BLaER1 treated with 17β-estradiol and CSF1 and Interleukin-3, amounts not matched to agents 10 nM and 100 nM (cell line): ENCODE measurements at regions not wholly inside any gene's neighbourhood (a gene's known extent, or its start where the extent isn't known, plus 50 kb on each side); places are given as distances from the start of the nearest gene placed in this dataset.
"Not testable (repeated sequence)": the region's sequence is repeated elsewhere in the genome, so short reads cannot be mapped to it uniquely, and the experiment has no call there.

ENCODE experiments used
- H3K27ac ChIP-seq, 11 experiments: shearing (Covaris generic); formaldehyde crosslinking; 2 replicates each; pipeline ENCODE4 v1.8.1; 2022
- H3K27me3 ChIP-seq, 11 experiments: shearing (Covaris generic); formaldehyde crosslinking; 2 replicates each; pipeline ENCODE4 v1.8.1; 2022
- H3K36me3 ChIP-seq, 11 experiments: shearing (Covaris generic); formaldehyde crosslinking; 2 replicates each; pipeline ENCODE4 v1.8.1; 2022
- H3K4me1 ChIP-seq, 10 experiments: shearing (Covaris generic); formaldehyde crosslinking; 2 replicates each; pipeline ENCODE4 v1.8.1; 2022
- H3K4me2 ChIP-seq, 11 experiments: shearing (Covaris generic); formaldehyde crosslinking; 2 replicates each; pipeline ENCODE4 v1.8.1; 2022
- H3K4me3 ChIP-seq, 10 experiments: shearing (Covaris generic); formaldehyde crosslinking; 2 replicates each; pipeline ENCODE4 v1.8.1; 2022
- H3K9ac ChIP-seq, 11 experiments: shearing (Covaris generic); formaldehyde crosslinking; 2 replicates each; pipeline ENCODE4 v1.8.1; 2022
- H3K9me3 ChIP-seq, 11 experiments: shearing (Covaris generic); formaldehyde crosslinking; replicated peaks in 1 of 11; 2 replicates each; pipeline ENCODE4 v1.8.1; 2022
- H4K20me1 ChIP-seq, 11 experiments: shearing (Covaris generic); formaldehyde crosslinking; 2 replicates each; pipeline ENCODE4 v1.8.1; 2022

DNA sequence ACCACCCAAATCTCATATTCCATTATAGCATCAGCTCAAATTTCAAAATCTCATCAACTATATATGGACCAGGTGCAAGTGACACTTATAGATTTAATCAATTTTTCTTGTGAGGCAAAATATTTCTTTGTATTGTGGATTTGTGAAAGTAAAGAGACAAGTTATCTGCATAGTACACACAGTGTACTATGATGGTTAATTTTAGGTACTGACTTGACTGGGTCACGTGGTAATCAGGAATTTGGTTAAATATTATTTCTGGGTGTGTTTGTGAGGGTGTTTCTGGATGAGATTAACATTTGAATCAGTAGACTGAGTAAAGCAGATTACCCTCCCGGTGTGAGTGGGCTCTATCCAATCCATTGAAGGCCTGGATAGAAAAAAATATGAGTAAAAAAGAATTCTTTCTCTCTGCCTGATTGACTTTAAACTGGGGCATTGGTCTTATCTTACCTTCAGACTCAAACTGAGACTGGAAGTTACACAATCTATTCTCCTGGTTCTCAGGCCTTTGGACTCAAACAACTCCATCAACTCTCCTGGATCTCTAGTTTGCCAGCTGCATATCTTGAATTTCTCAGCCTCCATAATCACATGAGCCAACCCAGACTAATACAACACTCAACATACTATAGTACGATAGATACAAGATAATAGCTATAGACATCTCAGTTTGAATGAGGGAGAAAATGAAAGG lies 799.9 kb downstream of the NAP1L3 start:
- H4K20me1 ChIP-seq, H3K36me3 ChIP-seq, H3K9me3 ChIP-seq, H3K27ac ChIP-seq, H3K4me3 ChIP-seq, H3K4me1 ChIP-seq, H3K4me2 ChIP-seq, H3K9ac ChIP-seq: not testable (repeated sequence)
- H3K27me3 ChIP-seq, result peaks cover 0 to 37% (median 24%) of the 10 kb centered on the region in 11 experiments; a peak in 18 of 22 replicates

DNA sequence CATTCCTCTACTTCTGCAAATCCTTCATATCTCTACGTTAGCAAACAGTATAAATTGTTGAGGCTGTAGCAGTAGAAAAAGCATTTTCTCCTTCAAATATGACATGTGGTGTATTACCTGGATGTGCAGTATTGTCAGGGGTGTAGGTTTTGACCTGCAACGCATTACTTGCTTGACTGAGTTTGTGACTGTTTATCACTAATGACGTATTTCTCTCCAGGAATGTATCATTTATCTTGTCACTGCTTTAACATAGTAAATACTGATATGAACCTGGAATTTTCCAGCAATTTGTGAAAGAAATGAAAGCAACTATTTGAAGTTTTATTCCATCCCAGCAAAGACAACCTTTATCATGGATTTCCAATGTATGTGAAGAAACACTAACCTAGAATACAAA lies 823.4 kb downstream of the NAP1L3 start:
- not testable (repeated sequence) for H3K9me3 ChIP-seq, H3K4me3 ChIP-seq, H3K36me3 ChIP-seq, H3K4me1 ChIP-seq, H3K9ac ChIP-seq, H4K20me1 ChIP-seq, H3K4me2 ChIP-seq, H3K27ac ChIP-seq
- peaks cover 0 to 21% (median 0%) of the 10 kb centered on the region in 11 experiments; a peak in 9 of 22 replicates for H3K27me3 ChIP-seq

DNA sequence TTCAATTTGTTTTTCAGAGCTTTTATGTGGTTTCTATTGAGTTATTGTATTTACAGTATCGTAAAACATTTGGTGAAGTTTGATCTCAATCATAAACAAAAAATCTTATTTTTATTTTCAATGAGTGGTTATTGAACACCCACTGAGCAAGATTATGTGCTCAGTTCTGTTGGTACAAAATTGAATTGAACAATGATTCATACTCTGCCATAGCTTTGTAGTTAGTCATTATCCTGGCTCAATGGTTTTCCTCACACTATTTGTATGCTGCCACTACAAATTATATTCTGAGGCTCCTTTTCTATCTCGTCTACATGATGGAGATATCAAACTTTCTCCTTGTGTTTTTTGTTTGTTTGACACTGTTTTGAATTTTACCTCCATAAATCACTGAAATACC lies 829.5 kb downstream of the NAP1L3 start:
- H3K4me2 ChIP-seq, H3K9me3 ChIP-seq, H3K27ac ChIP-seq, H3K36me3 ChIP-seq, H3K4me1 ChIP-seq, H4K20me1 ChIP-seq, H3K4me3 ChIP-seq, H3K9ac ChIP-seq: not testable (repeated sequence)
- H3K27me3 ChIP-seq, result peaks cover 0 to 31% (median 11%) of the 10 kb centered on the region in 11 experiments; a peak in 13 of 22 replicates

DNA sequence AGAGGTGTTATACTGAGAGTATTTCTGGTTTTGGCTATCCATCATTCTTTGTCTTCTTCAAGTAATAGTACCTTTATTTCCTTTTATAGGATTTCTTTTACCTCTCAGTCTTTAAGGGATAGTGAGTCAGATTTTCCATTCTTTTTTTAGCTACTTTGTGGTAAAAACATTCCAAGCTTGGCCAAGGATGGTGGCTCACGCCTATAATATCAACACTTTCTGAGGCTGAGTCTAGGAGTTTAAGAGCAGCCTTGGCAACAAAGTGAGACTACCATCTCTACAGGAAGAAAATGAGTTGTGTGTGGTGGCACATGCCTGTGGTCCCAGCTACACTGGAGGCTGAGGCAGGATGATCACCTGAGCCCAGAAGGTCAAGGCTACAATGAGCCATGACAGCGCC lies 840.6 kb downstream of the NAP1L3 start:
- H3K4me1 ChIP-seq, H3K27ac ChIP-seq, H3K9ac ChIP-seq, H3K4me3 ChIP-seq, H3K9me3 ChIP-seq, H4K20me1 ChIP-seq, H3K4me2 ChIP-seq, H3K36me3 ChIP-seq: not testable (repeated sequence)
- H3K27me3 ChIP-seq, result peaks cover 13 to 41% (median 29%) of the 10 kb centered on the region in 11 experiments; a peak in 21 of 22 replicates

DNA sequence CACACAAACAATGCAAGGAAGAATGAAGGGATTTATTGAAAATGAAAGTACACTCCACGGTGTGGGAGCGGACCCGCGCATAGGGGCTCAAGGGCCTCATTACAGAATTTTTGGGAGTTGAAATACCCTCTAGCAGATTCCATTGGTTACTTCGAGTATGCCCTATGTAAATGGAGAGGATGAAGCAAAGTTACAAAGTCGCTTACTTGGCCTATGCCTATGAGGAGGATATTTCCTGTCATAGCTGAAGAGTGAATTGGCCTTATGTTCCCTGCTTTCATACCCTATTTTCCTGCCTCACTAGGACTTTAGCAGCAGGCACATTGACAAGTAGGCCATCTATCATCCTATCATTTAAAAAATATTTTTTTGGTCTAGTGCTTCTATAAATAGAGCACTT lies 843.3 kb downstream of the NAP1L3 start:
- not testable (repeated sequence) for H3K9me3 ChIP-seq, H3K27ac ChIP-seq, H3K4me3 ChIP-seq, H3K4me1 ChIP-seq, H4K20me1 ChIP-seq, H3K9ac ChIP-seq, H3K36me3 ChIP-seq, H3K4me2 ChIP-seq
- H3K27me3 ChIP-seq, result peaks cover 16 to 60% (median 50%) of the 10 kb centered on the region in 11 experiments; a peak in 21 of 22 replicates

DNA sequence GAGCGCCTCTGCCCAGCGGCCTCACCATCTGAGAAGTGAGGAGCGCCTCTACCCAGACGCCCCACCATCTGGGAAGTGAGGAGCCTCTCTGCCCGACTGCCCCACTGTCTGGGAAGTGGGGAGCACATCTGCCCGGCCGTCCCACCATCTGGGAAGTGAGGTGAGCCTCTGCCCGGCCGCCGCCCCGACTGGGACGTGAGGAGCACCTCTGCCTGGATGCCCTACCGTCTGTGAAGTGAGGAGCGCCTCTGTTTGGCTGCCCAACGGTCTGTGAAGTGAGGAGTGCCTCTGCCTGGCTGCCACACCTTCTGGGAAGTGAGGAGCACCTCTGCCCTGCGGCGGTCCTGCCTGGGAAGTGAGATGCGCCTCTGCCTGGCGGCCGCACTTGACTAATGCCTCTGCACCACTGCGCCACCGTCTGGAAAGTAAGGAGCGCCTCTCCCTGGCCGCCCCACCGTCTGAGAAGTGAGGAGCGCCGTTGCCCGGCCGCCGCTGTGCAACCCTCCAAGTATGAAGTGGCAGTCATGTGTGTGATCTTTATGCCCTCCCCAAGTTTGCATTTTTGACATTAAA lies 851.7 kb downstream of the NAP1L3 start:
- peaks cover 6 to 63% (median 45%) of the 10 kb centered on the region in 11 experiments; a peak in 20 of 22 replicates for H3K27me3 ChIP-seq
- not testable (repeated sequence) for H3K9me3 ChIP-seq, H4K20me1 ChIP-seq, H3K4me2 ChIP-seq, H3K4me3 ChIP-seq, H3K27ac ChIP-seq, H3K9ac ChIP-seq, H3K4me1 ChIP-seq, H3K36me3 ChIP-seq

DNA sequence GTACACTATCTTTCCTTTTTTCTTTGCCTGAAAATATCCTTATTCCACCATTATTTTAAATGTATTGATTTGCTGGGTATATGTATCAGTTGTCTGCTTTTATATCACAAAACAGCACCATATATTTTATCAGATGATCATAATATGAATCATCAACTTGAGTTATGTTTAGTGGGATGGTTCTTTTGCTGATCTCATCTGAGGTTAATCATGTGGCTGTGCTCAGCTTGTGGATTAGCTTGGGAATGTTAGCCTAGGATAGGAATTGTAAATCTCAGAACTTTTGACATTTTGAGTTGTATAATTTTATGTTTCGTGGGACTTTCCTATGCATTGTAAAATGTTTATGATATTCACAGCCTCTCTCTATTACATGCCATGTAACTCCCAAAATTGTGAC lies 881.3 kb downstream of the NAP1L3 start:
- not testable (repeated sequence) for H3K4me1 ChIP-seq, H3K27ac ChIP-seq, H3K9me3 ChIP-seq, H3K36me3 ChIP-seq, H4K20me1 ChIP-seq, H3K4me3 ChIP-seq, H3K4me2 ChIP-seq, H3K9ac ChIP-seq
- peaks cover 0 to 26% (median 16%) of the 10 kb centered on the region in 11 experiments; a peak in 14 of 22 replicates for H3K27me3 ChIP-seq

DNA sequence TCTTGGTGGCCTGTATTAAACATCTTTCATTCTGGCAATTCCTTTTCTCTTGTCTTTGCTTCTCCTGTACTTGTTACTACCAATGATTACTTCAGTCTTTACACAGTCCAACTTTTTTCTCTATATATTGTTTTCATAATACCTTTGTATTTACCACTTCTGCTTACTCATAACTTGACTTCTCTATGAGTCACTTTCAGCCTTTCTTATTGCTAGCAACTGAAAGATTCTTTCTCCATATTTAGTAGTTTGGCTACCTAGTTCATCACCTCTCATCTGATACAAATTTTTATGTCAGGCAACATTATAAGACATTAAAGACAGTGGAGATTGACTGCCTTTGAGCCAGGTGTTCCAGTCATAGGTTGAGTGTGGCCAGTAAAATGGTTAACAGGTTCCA lies 893.3 kb downstream of the NAP1L3 start:
- not testable (repeated sequence) for H3K9me3 ChIP-seq, H4K20me1 ChIP-seq, H3K4me2 ChIP-seq, H3K27ac ChIP-seq, H3K4me3 ChIP-seq, H3K36me3 ChIP-seq, H3K4me1 ChIP-seq, H3K9ac ChIP-seq
- peaks cover 0 to 18% (median 4%) of the 10 kb centered on the region in 11 experiments; a peak in 9 of 22 replicates for H3K27me3 ChIP-seq

DNA sequence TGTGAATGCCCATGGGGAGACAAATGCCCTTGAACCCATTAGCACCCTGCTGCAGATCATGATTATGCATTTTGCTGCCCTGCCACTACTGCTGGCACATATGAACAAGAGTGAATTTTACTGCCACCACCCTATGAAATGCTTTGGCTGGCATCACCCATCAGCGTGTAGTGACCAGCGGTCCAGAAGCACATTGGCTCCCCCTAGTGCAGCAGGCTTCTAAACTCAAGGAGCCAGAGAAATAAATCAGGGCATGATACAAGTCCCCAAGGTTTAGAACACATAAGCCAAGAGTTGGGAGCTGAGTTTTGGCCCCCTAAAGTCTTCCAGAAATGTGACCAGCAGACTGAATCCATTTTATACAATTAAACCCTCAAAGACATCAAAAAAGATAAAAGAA lies 899.4 kb downstream of the NAP1L3 start:
- not testable (repeated sequence) for H3K4me1 ChIP-seq, H3K36me3 ChIP-seq, H3K4me2 ChIP-seq, H3K4me3 ChIP-seq, H3K9ac ChIP-seq, H3K9me3 ChIP-seq, H3K27ac ChIP-seq, H4K20me1 ChIP-seq
- peaks cover 0 to 15% (median 5%) of the 10 kb centered on the region in 11 experiments; a peak in 9 of 22 replicates for H3K27me3 ChIP-seq

DNA sequence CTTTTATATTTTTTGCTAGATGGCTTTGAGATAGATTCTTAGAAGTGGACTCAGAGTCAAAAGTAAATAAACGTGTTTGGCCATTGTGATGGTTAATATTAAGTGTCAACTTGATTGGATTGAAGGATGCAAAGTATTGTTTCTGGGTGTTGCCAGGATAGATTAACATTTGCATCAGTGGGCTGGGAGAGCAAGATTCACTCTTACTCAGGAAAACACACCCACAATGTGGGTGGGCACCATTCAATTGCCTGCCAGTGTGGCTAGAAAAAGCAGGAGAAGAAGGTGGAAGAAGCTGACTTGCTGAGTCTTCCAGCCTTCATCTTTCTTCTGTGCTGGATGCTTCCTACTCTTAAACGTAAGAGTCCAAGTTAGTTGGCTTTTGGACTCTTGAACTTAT lies 912.4 kb downstream of the NAP1L3 start:
- not testable (repeated sequence) for H3K4me2 ChIP-seq, H3K9ac ChIP-seq, H3K9me3 ChIP-seq, H3K36me3 ChIP-seq, H3K27ac ChIP-seq, H4K20me1 ChIP-seq, H3K4me3 ChIP-seq, H3K4me1 ChIP-seq
- H3K27me3 ChIP-seq, result peaks cover 0 to 38% (median 27%) of the 10 kb centered on the region in 11 experiments; a peak in 16 of 22 replicates
